ENCODE measurements at regions not wholly inside any gene's neighbourhood (a gene's known extent, or its start where the extent isn't known, plus 50 kb on each side); places are given as distances from the start of the nearest gene placed in this dataset.

DNA sequence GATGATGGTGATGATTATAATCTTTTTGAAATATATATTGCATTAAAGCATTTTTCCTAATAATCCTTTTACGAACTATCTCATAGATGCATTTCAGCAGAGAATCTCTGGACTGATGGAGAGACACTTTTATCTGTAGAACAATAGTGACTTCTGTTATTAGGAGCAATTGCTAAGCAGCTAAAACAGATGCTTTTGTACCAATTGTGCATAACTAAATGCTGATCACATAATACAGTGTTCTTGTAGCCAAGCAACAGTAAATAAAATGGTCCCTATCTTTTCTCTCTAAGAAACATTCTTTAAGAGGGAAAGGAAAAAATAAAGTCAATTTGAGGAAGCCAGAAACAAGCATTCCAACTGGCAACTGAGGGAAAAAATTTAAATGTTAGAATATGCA, 405.8 kb upstream of the GOLIM4 start:
- no peak for DNase-seq

DNA sequence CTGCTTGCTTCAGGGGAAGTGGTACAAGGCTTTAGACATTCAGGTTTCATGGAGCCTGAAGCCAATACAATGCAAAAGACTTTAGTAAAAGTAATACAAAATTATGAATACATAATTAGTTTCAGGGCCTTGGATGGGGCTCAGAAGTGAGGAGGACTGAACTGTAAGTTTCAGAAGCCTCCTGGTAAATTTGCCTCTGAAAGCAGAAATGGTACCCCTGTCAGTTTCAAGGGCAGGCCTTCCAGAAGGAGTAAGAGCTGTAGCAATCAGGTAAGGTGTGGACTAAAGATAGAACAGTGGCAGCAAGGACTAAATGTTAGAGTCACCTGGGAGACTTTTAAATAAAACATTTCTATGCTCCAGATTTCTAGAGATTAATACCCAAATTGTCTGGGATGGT, 402.5 kb upstream of the GOLIM4 start:
- no peak for DNase-seq

DNA sequence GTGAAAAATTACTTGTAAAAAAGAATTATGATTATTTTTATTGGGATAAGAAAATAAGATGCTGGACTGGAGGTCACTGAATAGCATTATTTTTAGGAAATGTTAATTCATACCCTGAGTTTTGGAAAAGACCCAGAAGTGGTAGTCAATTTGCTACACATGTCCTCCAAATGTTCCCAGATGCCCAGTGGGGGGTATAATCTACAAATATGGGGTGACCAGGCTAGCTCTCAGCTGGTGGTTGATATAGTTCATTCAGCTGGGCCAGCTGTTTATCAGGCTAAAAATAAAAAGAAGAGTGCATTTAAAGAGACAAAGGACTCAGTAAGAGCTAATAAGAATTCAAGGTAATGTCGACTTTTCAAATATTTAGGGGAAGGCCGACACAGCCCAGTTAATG, 402.0 kb upstream of the GOLIM4 start:
- DNase-seq = no peak

DNA sequence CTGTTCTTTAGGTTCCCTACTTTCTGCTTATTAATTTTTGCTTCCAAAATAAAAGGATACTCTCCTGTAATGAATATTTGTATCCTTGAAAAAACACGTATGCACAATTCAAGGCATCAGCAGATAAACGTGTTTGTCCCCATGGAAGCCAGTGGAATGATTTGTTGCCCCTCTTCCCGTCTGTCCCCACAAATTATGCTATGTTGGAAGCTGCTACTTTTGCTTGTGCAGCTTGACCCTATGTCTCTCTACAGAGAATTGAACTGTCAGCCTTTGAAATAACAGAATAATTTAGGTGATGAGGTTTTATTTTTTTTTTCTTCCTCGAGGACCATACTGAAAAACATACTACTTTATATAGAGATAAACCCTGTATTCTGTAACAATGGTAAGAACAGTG, 401.5 kb upstream of the GOLIM4 start:
- no peak for DNase-seq

DNA sequence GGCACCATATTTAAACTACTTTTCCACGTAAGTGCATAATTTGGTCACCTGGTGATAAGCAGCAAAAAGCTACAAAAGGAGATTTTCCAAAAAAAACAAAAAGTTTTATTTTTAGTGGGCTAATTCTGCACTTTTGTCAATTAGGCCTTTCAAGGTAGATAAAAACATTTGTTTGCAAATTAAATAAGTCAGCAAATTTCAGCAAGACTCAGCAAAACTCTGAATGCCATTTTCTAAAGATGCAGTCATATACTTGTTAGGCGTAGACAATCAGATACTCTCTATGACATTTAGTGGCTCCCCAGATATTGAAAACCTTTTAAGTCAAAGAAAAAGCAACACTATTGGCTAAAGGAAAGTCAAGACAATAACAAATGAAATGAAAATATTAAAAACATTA, 400.2 kb upstream of the GOLIM4 start:
- no peak for DNase-seq

DNA sequence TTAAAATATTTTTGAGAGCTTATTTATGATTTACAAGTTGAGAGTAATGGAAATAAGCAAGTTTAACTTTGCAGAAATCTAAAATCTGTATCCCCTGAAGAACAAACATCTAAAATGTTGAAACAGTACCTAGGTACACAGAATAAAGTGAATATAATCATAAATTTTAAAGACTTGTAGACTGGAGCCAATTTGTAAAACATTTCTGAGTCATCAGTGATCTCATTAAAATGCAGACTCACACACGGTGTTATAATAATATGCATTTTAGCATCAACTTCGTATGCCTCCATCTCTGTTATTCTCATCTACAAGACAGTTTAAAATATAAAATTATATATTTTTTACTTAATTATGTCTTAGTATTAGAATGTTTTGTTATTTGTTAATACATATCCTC, 399.5 kb upstream of the GOLIM4 start:
- no peak for DNase-seq

DNA sequence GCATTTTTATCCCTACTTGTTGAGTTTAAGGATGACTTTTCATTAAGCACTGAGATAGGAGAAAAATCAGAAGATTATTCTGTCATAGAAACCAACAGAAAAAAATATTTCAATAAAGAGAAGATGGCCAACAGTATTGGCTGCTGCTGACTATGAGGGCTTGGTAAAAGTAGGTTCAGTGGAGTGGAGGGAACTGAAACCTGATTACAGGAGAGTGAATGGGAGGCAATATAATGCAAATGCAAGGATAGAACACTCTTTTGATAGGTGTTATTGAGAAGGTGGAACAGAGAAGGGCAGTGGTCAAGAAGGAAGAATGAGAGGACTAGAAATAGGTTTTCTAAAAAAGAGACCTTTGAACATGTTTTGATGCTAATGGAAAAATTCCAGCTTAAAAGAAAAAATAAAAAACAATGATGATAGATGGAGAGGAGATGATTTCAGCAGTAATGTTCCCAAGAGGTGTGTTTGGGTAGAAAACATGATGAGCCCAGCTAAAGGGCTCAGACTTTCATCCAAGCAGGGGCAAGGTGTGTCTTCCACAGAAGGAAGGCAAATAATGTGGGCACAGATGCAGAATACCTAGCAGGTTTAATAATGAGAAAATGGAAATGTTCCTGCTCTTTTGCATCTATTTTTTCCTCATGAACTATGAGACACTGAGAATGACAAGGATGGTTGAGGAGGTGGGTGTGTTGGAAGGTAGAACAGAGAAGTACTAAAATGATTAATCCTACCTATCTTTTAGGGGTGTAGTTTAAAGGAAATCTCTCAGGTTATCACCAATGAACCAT, 397.9 kb upstream of the GOLIM4 start:
- DNase-seq = no peak

DNA sequence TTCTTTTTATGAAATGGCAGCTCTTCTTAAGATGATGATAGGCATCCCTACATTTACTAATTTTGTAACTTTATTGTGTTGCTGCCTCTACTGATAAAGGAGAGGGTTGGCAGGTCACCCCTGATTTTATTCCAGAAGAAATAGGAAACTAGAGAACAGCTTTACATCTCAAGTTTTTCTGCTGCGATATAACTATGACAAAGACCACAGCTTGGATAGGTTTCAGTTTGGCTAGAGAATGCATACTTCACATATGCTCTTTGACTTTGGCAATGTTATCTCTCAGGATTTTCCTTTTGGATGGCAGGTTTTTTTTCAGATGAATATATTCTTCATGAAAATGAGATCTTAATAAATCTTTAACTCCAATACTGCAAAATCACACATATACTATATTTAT, 395.3 kb upstream of the GOLIM4 start:
- no peak for DNase-seq

DNA sequence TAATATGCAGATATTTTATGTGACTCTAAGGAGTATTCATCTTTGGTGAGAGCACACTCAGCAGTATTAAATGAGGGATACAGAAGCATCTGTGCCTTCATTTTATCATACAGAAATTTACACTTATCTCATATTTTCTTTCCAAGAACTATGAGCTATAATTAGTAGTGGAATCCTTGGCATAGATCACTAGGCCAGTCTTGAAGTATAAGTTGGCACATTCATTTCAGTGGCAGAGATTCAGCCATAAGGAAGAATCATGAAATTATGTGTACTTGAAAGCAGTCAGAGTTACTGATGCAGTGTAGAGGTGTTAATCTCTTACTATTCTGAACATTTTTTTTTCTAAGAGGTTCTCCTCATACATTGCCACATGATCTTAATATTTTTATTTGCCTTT, 393.6 kb upstream of the GOLIM4 start:
- DNase-seq = no peak

DNA sequence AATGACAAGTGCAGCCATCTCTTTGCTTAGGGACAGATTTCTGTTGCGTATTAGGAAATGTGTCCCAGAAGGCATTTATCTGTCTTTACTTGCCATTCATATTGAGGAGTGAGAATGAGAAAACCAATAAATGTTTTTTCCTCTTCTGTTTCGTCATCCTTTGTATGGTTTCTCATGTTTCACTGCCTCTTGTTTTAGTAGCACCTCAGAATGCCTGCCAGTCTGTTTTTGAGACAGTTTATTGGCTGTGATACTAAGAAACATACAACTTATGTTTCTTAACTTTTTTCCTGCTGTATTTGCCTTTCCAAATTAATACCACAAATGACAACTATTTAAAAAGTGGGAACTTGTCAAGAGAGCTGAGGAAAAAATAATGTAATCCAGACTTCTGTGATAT, 390.2 kb upstream of the GOLIM4 start:
- DNase-seq = no peak

DNA sequence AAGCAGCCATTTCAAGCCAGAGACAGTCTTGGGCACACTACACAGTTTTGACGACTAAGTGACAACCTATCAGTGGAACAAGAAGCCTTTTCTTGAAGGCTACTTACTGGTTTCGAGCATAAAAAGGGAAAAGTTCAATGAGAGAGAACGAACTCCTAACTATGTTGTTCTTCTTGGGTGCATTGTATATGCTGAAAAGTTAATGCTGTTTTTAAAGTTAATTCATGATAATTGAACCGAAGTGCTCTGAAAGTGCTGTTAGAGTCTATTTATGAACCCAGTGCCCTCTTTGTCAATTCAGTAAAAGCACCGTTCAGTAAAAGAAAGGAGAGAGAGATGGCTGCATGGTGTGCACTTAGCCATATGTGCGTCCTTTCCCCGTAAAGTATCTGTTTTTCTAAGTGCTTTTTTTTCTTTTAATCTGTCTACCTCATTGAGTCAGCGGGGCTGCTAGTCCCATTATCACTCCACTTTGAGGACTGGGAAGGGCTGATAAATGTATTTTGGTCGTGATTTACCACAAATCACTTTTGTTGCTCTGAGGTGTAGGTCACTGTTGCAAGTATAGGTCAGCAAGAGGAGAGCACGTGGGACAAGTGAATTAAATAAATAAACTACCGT, 380.7 kb upstream of the GOLIM4 start:
- DNase-seq = no peak

DNA sequence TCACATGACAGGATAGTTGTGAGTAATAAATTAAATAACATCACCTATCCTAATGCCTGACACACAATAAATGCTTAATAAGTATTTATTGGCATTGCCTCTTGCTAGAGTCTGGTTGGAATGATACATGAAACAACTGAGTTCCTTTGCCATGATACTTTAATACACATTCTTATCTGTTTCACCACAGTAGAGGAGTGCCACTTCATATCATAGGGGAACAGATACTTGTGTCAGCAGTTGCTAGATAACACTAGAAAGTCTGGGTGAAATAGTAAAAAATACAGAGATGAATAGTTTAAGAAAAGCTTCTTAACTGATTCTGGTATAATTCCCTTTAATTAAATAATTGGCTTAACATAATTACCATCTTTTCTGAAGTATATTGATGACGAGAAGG, 380.0 kb upstream of the GOLIM4 start:
- DNase-seq = no peak

DNA sequence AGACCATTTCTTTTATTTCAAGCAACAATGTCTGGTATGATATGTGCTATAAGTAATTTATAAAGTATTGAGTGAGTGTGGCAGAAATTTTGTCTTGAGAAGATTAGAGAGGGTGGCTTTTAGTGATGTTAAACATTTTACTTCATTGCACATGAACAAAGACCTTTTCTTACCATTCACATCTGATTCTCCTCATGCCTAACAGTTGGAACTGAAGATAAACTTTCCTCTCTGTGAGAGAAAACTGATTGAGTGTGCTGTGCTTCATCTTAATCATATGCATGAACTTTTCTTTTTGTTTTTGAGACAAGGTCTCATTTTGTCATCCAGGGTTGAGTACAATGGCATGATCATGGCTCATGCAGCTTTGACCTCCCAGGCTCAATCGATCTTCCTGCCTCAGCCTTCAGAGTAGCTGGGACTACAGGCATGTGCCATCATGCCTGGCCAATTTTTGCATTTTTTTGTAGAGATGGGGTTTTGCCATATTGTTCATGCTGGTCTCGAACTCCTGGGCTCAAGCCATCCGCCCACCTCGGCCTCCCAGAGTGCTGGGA, 377.7 kb upstream of the GOLIM4 start:
- DNase-seq = no peak

DNA sequence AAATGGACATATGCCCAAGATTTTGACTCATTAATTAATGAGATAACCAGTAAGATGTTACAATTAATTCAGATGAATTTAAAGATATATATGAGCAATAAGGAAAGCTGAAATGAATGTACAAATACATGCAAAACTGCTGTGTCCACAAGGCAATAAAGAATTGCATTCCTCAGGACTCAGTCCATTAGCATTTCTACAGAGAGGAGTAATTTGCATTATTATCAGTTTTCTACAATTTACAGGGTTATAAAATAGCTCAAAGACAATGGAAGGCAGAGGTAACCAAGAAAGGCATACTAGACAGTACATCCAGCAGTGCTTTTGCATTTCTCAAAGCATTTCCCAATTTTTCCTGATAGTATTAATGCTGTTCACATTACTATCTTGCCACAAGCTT, 377.1 kb upstream of the GOLIM4 start:
- no peak for DNase-seq

DNA sequence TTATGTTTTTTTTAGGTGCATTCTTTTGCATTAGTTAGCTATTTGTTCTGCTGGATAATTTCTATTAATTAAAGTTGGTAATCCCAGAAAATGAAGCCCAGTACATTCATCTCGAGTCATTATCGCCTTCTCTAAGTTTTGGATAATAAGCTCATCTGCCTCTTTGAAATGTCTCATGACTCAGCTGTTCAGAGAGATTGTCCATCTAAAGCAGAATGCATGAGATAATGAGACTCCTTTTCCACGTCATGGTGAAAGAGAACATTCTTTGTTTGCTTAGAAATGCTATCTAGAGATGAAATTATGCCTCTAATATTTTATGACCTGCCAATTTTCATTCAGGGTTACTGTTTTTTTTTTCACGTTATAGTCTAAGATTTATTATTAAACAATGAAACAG, 374.7 kb upstream of the GOLIM4 start:
- no peak for DNase-seq

DNA sequence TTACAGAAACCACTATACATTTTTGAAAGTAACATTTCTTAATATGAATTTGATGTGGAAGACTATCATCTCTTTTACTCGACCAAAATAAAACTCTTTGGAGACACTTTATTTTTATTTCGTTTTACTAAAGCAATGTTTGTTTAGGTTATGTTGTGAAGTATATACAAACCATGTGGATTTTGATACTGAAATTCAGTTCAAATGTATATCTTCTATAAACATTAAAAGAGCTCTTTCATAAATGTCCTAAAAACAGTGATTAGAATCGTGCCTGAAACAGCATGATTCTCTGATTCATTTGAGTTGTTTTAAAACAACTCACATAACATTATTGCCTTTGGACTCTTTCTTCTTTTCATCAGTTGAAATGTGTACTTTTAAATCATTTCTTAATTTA, 373.7 kb upstream of the GOLIM4 start:
- DNase-seq = no peak

DNA sequence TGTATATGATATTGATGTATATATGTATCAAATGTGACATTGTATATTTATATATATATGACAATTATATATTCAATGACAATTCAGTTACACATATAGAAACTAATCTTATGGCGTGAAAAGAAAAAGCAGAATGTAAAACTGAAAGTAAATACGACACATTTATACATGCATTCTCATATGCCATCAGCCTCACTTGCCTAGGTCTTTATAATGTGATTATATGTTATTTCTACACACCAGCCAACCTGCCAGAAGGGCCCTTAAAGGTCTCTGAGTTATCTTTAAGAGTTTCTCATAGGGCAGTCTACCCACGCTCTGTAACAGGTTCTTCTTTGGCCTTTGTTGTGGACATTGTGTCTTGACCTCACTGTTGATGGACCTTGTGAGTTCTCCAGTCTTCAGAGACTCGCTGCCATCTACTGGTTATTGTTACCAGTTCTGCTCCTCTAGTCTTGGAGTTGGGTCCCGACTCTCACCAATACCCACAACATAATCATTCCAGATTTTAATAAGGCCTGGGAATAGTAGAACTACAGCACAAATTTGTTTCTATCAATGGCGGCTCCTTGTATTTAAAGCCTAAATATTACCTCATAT, 371.5 kb upstream of the GOLIM4 start:
- peak; percentile 27 for DNase-seq

DNA sequence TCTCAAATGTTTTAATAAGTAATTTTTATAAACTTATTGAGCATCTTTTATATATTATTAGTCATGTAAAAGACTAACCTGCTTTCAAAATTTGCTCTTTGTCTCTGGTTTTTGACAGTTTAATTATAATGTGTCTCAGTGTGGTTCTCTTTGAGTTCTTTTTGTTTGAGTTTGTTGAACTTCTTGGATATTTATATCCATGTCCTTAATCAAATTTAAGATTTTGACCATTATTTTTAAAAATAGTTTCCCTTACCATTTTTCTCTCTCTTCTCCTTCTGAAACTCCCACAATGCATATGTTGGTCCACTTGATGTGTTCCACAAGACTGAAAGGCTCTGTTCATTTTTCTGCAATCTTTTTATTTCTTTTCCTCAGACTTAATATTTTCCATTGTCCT, 366.1 kb upstream of the GOLIM4 start:
- DNase-seq = no peak

DNA sequence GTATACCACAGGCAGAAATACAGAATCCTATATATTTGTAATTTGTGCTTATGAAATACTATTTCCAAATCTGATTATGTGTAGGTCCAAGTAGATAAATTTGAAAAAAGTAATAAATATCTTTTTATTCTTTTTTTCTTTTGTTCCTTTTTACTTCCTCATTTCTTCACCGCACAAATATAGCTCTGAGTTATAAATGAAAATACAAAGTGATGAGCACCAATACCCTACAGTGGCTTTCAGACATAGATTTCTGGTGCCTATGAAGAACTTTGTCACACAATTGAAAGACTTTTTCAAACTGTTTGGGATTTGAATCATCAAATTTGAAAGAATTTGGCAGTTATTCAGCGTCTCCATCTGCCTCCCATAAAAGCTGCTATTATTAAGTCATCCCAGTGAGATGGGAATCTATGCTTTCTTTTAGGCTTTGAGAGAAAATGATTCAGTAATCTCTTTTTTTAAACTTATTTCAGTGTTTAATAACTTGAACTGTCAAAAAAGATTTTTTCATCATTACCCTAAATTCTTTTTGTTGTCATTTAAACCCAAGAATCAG, 363.6 kb upstream of the GOLIM4 start:
- peak; percentile 67 for DNase-seq

DNA sequence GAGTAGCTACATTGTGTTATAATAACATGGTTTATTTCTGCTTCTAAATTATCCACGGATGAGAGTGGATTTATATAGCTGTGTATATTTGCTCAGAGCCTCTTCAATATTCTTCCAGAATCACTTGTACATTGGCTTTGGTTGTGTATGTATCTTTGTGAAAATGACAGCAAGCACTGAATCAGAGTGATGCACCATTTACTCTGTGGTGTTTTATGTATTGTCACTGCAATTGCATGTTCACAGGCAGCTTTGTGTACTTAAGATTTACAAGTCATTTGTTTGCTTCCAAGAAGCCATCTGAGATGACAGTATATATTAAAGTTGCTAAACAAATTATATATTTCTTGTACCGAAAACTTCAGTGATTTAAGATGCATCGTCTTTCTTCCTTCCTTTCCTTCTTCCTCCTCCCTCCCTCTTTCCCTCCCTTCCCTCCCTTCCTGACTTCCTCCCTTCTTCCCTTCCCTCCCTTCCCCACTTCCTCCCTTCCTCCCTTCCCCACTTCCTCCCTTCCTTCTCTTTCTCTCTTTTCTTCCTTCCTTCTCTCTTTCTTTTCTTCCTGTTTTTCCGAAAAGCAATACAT, 362.3 kb upstream of the GOLIM4 start:
- DNase-seq = no peak

DNA sequence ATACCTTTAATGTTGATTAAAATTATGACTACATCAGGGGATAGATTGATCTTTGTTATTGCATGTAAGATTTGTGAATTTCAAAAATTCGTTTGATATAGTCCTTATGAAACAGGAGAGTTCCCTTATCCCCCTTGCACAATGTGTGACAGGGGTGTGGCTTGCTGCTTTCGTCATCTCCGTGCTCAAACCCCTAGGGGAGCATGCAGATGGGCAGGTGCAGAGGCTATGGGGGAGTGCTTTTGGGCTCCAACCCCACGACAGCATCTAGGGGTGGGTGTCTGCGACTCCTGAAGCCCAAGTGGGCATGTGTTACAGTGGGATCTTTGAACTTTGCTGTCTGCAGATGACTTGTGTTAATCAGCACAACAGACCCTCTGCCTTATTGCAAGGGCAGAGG, 360.1 kb upstream of the GOLIM4 start:
- DNase-seq = no peak

DNA sequence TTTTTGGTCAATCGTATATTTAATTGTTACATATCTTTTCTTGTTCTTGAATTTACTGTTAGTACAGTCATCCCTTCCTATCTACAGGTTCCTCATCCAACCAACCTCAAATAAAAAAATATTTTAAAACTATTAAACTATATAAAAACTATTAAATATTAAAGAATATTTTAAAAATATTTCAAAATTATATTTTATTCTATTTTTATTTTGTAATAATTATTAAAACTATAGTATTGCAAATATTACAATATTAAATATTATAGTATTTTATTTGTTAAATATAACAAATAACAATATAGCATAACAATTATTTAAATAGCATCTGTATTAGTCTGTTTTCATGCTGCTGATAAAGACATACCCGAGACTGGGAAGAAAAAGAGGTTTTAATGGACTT, 357.9 kb upstream of the GOLIM4 start:
- DNase-seq = no peak

DNA sequence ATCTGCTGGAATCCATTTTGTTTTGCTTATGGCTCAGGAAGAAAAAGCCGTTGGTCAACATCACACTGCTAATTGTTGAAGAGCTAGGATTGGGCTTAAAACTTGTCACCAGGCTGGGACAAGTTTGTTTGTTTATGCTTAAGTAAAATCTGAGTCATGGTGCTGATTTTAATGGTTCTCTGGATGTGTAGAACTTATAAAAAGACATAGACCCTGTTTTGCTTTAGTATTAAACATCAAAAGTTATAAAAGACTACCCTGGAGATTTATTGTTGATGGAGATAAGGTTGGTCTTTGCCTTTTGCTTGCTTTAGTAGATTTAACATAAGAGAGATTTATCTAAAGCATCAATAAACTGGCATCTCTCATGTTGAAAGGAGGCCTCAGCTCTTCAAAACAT, 348.2 kb upstream of the GOLIM4 start:
- DNase-seq = no peak
